T-helper 2 cell treated with Interferon-gamma antibody and Interleukin-4, amounts not matched to agents 100 ng/mL and 5 ng/mL, for 36 hours (primary cell): ENCODE measurements at regions not wholly inside any gene's neighbourhood (a gene's known extent, or its start where the extent isn't known, plus 50 kb on each side); places are given as distances from the start of the nearest gene placed in this dataset.
"Not testable (repeated sequence)": the region's sequence is repeated elsewhere in the genome, so short reads cannot be mapped to it uniquely, and the experiment has no call there.

ENCODE experiments used
- intact Hi-C: fragments of 100-400 bp; cut with micrococcal nuclease; formaldehyde crosslinking; loops from one replicate; pipeline ENCODE4 v1.15.1; 2023

GRCh38 chr9:3660936-3661335 lies 135.1 kb upstream of the RFX3 start:
- intact Hi-C loops: no loop called here

GRCh38 chr9:3659647-3660046 lies 133.8 kb upstream of the RFX3 start:
- intact Hi-C loops: no loop called here

GRCh38 chr9:3658964-3659363 lies 133.2 kb upstream of the RFX3 start:
- intact Hi-C loops: no loop called here

- intact Hi-C loops: no loop called here
Measured at GRCh38 chr9:3656224-3656623, 130.4 kb upstream of the RFX3 start.

GRCh38 chr9:3650994-3651622 lies 125.3 kb upstream of the RFX3 start:
- intact Hi-C loops: no loop called here

- intact Hi-C loops: loop anchor here (5.0 kb wide), 1 partner anchor 181 kb away; no protein-coding TSS in a partner anchor
Measured at GRCh38 chr9:3648722-3649246, 123.0 kb upstream of the RFX3 start.

- intact Hi-C loops: loop anchor here (5.0 kb wide), 1 partner anchor 181 kb away; no protein-coding TSS in a partner anchor
Measured at GRCh38 chr9:3648266-3648665, 122.5 kb upstream of the RFX3 start.

GRCh38 chr9:3647652-3648051 lies 121.9 kb upstream of the RFX3 start:
- intact Hi-C loops: loop anchor here (5.0 kb wide), 1 partner anchor 180 kb away; no protein-coding TSS in a partner anchor

GRCh38 chr9:3646226-3646625 lies 120.4 kb upstream of the RFX3 start:
- intact Hi-C loops: loop anchor here (5.0 kb wide), 1 partner anchor 179 kb away; no protein-coding TSS in a partner anchor

- intact Hi-C loops: not testable (repeated sequence)
Measured at GRCh38 chr9:3642075-3642474, 116.3 kb upstream of the RFX3 start.

GRCh38 chr9:3629495-3629894 lies 103.7 kb upstream of the RFX3 start:
- intact Hi-C loops: no loop called here

GRCh38 chr9:3628239-3628638 lies 102.4 kb upstream of the RFX3 start:
- intact Hi-C loops: no loop called here

GRCh38 chr9:3608011-3608410 lies 82.2 kb upstream of the RFX3 start:
- intact Hi-C loops: no loop called here

GRCh38 chr9:3600672-3601071 lies 74.9 kb upstream of the RFX3 start:
- intact Hi-C loops: no loop called here

GRCh38 chr9:3597792-3598191 lies 72.0 kb upstream of the RFX3 start:
- intact Hi-C loops: no loop called here

GRCh38 chr9:3586066-3586465 lies 60.3 kb upstream of the RFX3 start:
- intact Hi-C loops: no loop called here

GRCh38 chr9:3585606-3586005 lies 59.8 kb upstream of the RFX3 start:
- intact Hi-C loops: no loop called here

GRCh38 chr9:3578786-3579185 lies 53.0 kb upstream of the RFX3 start:
- intact Hi-C loops: no loop called here

GRCh38 chr9:3576328-3576727 lies 50.5 kb upstream of the RFX3 start:
- intact Hi-C loops: no loop called here

- intact Hi-C loops: no loop called here
Measured at GRCh38 chr9:3575821-3576220, 50.0 kb upstream of the RFX3 start.
